Ammon's horn (tissue), 1 donor: ENCODE measurements at regions not wholly inside any gene's neighbourhood (a gene's known extent, or its start where the extent isn't known, plus 50 kb on each side); places are given as distances from the start of the nearest gene placed in this dataset.
A peak's percentile ranks its signal among the peaks of the same experiment; 100 is the strongest.

Source experiments
- DNase-seq: peaks from one replicate; pipeline ENCODE4 v3.0.0-alpha.2; 2016; ENCODE audit warnings: low spot score

GRCh38 chr16:76900285-76901263 is 290.4 kb upstream of the MON1B start:
- DNase-seq, result peak; percentile 39

DNA sequence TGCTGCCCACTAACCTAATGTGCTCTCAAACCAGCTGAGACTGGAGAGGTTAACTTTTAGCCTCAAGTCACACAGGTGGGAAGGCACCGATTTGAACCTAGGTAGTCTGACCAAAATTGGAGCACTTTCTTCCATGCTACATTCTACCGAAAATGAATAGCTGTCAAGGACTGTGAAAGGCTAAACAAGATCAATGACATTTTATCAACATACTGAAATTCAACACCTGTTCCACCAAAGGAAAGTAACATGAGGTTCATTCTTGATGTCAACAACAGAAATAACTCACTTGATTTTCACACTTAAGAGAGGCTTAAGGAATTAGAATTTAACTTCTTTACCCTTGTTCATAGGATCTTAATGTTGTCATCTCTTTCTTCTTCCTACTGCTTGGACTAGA is 284.4 kb upstream of the MON1B start:
- DNase-seq, result no peak

DNA sequence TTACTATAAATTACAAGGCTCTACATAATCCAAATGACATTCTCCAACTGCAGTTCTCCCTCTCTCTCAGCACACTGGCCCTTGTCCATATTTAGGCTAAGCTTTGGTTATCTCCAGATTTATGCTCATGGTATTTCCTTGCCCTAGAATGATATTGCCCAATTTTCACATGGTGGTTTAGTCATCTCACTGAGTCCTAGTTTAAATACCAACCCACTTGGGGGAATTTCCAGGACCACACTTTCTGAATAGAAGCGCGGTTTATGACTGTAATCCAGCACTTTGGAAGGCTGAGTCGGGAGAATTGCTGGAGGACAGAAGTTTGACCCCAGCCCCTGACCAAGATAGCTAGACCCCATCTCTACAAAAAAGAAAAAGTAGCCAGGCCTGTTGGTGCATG is 280.1 kb upstream of the MON1B start:
- DNase-seq, result no peak

GRCh38 chr16:76913046-76913445 is 277.9 kb upstream of the MON1B start:
- no peak for DNase-seq

- DNase-seq, result no peak
Observed at GRCh38 chr16:76926042-76926441, 264.9 kb upstream of the MON1B start.

GRCh38 chr16:76926595-76926994 is 264.4 kb upstream of the MON1B start:
- peak; percentile 17 for DNase-seq

DNA sequence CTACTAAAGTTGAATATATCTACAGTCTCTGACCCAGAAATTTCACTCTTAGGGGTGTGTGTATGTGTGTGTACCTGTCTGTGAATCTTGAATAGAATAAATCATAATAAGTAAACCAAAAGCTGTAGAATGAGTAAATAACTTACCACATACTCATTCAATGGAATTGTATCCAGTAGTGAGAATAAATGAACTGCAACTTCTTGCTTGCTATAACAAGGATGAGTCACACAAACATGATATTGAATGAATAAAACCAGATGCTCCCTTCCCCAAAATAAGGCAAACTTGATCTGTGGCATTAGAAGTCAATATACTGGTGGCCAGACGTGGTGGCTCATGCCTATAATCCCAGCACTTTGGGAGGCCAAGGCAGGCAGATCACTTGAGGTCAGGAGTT is 259.8 kb upstream of the MON1B start:
- DNase-seq, result no peak

- no peak for DNase-seq
Observed at GRCh38 chr16:76932541-76933211, 258.3 kb upstream of the MON1B start.

GRCh38 chr16:76940251-76940650 is 250.7 kb upstream of the MON1B start:
- no peak for DNase-seq

DNA sequence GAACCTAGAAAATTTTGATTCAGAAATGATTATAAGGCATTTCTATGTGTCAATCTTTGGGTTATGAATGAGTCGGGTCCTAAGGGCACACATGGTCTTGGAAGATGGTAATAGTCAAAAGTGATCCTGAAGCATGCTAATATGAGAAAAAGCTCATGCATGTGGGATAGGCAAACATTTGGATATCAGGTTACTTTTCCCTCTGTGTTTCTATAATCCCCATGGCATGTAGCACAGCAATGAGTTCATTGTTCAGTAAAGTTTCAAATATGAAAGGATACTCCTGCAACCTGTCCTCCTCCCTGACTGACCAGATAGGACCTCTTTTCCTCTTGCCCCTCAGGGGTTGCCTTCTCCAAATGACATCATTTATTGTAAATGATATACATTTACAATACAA is 249.9 kb upstream of the MON1B start:
- no peak for DNase-seq

DNA sequence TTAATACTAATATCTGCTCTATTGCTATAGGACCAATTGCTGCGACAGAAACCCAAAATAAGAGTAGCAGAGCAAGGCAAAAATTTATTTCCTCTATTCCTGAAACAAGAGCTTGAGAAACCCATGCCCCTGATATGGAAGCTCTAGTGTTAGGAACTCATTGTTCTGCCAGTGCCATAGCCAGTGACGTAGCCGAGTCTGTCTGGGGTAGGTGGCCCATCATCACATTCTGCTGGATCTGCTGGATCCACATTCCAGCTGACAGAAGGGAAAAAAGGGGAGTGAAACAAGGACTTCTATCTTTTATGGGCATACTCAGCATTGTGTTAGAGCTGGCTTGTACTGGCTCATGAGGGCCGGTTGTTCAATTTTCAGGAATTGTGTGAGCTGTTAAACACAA is 248.9 kb upstream of the MON1B start:
- no peak for DNase-seq

DNA sequence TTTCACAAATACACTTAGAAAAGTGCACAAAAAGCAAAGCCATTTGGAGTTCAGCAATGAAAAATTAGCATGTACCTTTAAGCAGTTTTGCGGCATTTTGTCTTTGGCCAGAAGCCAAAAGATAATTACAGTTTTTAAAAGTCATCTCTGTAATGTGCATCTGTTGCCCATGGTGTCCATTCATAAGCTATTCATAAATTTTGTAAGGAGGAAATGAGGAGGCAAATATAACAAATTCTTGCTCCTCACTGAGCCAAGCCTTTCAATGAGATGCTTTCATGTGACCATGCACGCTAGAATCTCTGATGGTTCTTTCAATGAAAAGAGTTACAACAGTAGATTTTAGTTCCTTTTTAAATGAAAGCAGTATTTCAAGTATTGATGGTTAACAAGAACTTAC is 247.1 kb upstream of the MON1B start:
- DNase-seq, result no peak

GRCh38 chr16:76946879-76947278 is 244.1 kb upstream of the MON1B start:
- peak; percentile 69 for DNase-seq

- peak; percentile 40 for DNase-seq
Observed at GRCh38 chr16:76947749-76948148, 243.2 kb upstream of the MON1B start.

DNA sequence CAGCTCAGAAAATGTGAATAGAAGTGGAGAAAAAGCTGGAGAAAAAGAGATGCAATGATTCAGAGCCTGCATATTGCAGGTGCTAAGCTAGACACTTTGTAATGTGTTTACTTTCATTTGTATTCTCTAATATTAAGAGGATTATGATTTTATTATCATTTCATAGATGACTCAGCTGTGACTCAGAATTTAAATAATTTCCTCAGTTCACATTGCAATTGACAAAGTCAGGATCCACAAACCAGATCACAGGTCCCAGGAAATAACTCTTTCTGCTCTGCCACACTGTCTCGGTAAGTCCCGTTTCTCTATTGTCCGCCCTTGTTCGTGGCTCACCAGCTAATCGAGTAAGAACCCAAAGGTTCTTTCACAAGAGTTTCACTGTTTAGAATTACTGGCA is 235.4 kb upstream of the MON1B start:
- DNase-seq, result no peak

DNA sequence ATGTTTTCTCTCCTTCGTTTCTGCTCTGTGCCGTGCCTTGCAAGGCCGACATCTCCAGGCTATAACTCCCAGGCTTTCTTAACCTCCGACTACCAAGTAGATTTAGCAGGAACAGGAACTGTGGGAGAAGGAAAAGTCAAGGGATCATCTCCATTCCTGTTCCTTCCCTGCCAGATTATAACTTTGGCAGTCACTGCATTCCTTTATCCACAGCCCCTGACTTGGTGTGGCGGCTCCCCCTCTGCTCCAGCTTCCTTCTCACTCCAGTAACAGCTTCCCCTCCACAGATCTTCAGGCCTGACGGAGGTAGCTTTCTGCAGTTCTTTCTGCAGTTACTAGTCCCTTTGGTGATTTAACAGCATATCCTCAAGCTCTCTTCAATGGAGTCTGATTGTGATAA is 234.6 kb upstream of the MON1B start:
- DNase-seq, result no peak

DNA sequence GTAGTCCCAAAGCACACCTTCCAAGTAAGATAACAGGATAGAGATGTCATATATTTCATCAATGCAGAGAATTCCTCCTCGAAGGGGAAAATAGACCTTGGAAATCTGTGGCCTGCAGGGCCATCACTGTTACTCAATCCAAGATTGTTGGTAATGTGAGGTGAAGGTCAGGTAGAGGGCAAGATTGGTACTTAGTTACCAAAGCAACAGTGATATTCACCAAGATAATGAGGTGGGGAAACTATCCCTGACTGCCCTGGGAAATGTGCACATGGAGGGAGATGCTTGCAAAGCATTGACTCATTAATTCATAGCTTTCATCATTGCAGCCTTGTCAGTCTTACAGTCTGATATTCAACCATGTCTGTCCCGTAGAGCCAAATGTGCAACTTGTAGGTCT is 234.1 kb upstream of the MON1B start:
- no peak for DNase-seq

DNA sequence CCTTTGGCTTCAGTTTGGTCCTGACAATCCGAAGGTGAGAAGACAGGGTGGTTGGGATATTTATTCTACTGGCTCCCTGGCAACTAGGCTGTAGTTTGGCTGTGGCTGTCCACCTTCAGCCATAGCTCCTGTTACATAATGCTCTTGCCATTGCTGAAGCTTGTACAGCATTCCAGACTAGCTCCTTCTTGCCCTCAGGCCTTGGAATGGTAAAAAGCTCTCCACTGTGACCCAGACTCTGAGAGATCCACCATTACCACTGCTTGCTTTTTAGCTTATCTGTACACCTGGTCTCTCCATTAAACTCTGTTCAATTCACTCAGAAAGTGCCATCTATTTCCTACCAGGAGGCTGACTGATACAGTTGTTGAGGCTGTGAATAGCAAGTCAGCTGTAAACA is 231.8 kb upstream of the MON1B start:
- no peak for DNase-seq

DNA sequence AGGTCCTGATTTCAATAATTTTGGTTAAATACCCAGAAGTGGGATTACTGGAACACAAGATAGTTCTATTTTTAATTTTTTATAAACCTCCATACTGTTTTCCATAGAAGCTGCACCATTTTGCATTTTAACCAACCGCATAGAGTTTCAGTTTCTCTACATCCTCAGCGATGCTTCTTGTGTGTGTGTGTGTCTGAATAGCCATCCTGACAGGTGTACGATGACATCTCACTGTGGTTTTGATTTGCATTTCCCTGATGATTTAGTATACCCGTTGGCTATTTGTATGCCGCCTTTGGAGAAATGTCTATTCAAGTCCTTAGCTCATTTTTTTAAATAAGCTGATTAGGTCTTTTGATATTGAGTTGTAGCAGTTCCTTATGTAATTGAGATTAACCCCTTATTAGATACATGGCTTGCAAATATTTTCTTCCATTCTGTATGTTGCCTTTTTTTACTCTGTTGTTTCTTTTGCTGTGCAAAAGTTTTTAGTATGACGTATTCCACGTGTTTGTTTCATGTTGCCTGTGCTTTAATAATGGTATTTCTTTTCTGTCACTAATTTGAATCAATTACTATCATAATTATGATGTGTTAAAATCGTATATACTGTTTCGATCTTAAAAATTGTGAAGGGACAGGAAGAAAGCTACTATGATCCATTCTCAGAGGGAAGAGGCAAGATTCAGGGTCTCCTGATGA is 227.2 kb upstream of the MON1B start:
- no peak for DNase-seq

DNA sequence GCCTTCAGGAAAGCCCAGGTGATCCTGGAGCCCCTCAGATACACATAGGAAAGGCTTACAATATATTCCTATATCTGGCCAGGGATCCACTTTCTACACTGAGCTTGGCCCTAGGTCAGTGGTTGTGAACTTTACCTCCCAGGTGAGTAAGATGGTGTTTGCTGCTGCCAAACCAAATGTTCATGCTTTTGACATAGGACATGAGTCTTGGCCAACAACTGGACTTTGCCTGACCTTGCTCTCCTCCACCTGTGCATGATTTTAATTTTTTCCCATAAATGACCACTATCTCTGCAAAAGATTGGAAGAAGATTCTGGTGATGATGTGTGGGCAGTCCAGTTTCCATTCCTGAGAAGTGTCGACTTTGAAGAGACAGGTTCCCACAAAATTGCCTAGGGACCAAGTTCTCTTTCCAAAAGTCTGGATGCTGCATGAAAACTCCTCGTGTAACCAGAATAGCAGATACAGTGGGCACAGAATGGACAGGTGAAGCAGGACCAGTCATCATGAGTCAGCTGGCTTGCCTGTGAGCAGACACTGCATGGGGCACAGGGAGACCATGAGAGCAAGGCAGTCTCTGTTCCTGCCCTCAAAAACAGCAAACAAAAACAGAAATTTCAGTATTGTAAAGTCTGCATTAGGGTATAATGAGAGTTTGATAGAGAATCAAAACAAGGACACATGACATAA is 226.4 kb upstream of the MON1B start:
- no peak for DNase-seq

GRCh38 chr16:76970087-76970744 is 220.8 kb upstream of the MON1B start:
- no peak for DNase-seq

GRCh38 chr16:76970745-76971099 is 220.3 kb upstream of the MON1B start:
- DNase-seq, result no peak
